Liver (tissue), 3 donors: ENCODE measurements at regions not wholly inside any gene's neighbourhood (a gene's known extent, or its start where the extent isn't known, plus 50 kb on each side); places are given as distances from the start of the nearest gene placed in this dataset.

Experiments used
- GABPA ChIP-seq, 2 donors: IDR thresholded peaks in 1 of 2; conservative IDR thresholded peaks in 1 of 2; 2 replicates each; pipeline ENCODE4 v1.6.1; 2016; ENCODE audit warnings: antibody characterized with exemption in 2 of 2, mild to moderate bottlenecking in 1 of 2, moderate library complexity in 1 of 2
- HNF4A ChIP-seq, 2 donors: conservative IDR thresholded peaks; 2 replicates each; pipeline ENCODE4 v1.6.1; 2016; ENCODE audit warnings: antibody characterized with exemption in 2 of 2, mild to moderate bottlenecking in 2 of 2
- HNF4G ChIP-seq: IDR thresholded peaks from 2 replicates; pipeline ENCODE4 v1.6.1; 2016; ENCODE audit warnings: antibody characterized with exemption
- JUND ChIP-seq, 2 donors: IDR thresholded peaks; 2 replicates each; pipeline ENCODE4 v1.6.1; 2016; ENCODE audit warnings: antibody characterized with exemption in 2 of 2
- RAD21 ChIP-seq, 2 donors: IDR thresholded peaks; 2 replicates each; pipeline ENCODE4 v1.6.1; 2016; ENCODE audit warnings: antibody characterized with exemption in 2 of 2, mild to moderate bottlenecking in 2 of 2
- RXRA ChIP-seq, 2 donors: IDR thresholded peaks; 2 replicates each; pipeline ENCODE4 v1.6.1; 2017 to 2018; ENCODE audit warnings: antibody characterized with exemption in 2 of 2, mild to moderate bottlenecking in 1 of 2
- SP1 ChIP-seq: IDR thresholded peaks from 2 replicates; pipeline ENCODE4 v1.6.1; 2018; ENCODE audit warnings: antibody characterized with exemption, mild to moderate bottlenecking
- TAF1 ChIP-seq: conservative IDR thresholded peaks from 2 replicates; pipeline ENCODE4 v1.6.1; 2016; ENCODE audit warnings: antibody characterized with exemption, mild to moderate bottlenecking
- YY1 ChIP-seq: IDR thresholded peaks from 2 replicates; pipeline ENCODE4 v1.6.1; 2016; ENCODE audit warnings: antibody characterized with exemption, mild to moderate bottlenecking
- TF ChIP-seq, protein P1 (sequence below): fragments of 150-350 bp; IDR thresholded peaks from 2 replicates; pipeline ENCODE4 v1.5.1; 2017; ENCODE audit warnings: improper control_type of control experiment, low read depth, low read length; ENCODE audit not compliant: missing input control
- TF ChIP-seq, protein P2 (sequence below): IDR thresholded peaks from 2 replicates; pipeline ENCODE4 v1.6.1; 2016; ENCODE audit warnings: antibody characterized with exemption
- TF ChIP-seq, protein P3 (sequence below): IDR thresholded peaks from 2 replicates; pipeline ENCODE4 v1.6.1; 2016; ENCODE audit warnings: antibody characterized with exemption
- TF ChIP-seq, protein P4 (sequence below): IDR thresholded peaks from 2 replicates; pipeline ENCODE4 v1.6.1; 2016; ENCODE audit warnings: antibody characterized with exemption, mild to moderate bottlenecking
- donor health status: healthy.
- donor health status: healthy.

DNA sequence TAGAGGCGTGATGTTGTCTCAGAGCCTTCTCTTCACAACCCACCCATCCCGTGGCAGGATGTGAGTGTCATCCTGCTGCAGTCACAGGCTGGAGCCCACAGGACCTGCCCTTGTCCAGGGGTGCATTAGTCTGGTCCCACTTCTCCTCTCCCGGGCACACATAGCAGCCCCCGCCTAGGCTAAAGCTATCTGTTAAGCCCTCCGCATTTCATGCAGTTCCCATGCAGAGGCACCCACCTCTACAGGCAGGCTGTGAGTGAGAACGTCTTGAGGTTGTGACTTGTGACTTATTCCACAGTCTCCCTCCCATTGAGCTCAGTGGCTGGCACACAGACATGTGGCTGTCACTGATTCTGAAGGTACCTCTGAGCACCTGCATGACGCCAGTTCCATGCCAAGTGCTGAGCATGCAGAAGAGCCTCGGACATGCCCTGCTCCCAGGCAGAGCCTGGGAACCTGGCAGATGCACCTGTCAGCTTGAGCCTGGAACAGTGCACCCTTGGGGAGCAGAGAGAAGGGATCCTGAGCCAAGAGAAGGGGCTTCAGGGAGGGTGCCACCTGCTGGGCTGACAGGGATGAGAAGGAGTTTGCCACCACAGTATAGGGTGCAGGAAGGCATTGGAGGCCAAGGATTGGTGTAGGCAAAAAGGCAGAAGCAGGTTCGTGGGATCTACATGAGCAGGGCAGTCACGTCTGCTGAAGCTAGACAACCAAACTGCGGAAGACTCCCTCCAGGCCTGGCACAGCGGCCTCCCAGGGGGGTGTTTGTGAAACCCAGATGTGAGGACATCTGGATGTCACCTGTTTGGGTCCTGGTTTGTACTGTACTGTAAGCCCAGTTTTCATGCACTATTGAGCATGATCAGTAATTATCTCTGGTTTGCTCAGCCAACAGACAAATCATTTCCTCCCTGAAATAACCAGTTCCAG, 213.6 kb downstream of the GLI2 start:
- TF ChIP-seq, protein P1, sequence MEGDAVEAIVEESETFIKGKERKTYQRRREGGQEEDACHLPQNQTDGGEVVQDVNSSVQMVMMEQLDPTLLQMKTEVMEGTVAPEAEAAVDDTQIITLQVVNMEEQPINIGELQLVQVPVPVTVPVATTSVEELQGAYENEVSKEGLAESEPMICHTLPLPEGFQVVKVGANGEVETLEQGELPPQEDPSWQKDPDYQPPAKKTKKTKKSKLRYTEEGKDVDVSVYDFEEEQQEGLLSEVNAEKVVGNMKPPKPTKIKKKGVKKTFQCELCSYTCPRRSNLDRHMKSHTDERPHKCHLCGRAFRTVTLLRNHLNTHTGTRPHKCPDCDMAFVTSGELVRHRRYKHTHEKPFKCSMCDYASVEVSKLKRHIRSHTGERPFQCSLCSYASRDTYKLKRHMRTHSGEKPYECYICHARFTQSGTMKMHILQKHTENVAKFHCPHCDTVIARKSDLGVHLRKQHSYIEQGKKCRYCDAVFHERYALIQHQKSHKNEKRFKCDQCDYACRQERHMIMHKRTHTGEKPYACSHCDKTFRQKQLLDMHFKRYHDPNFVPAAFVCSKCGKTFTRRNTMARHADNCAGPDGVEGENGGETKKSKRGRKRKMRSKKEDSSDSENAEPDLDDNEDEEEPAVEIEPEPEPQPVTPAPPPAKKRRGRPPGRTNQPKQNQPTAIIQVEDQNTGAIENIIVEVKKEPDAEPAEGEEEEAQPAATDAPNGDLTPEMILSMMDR: no peak
- no peak for TF ChIP-seq HNF4G
- no peak for TF ChIP-seq TAF1
- TF ChIP-seq HNF4A (conservative IDR thresholded peaks at IDR 0.05): no peak
- TF ChIP-seq, protein P2, sequence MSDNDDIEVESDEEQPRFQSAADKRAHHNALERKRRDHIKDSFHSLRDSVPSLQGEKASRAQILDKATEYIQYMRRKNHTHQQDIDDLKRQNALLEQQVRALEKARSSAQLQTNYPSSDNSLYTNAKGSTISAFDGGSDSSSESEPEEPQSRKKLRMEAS: no peak
- TF ChIP-seq, protein P3, sequence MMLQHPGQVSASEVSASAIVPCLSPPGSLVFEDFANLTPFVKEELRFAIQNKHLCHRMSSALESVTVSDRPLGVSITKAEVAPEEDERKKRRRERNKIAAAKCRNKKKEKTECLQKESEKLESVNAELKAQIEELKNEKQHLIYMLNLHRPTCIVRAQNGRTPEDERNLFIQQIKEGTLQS: no peak
- no peak for TF ChIP-seq GABPA (IDR thresholded peaks at IDR 0.05 in 1 of 2, conservative IDR thresholded peaks at IDR 0.05 in 1 of 2)
- no peak for TF ChIP-seq RXRA (IDR thresholded peaks at IDR 0.05)
- TF ChIP-seq YY1: no peak
- TF ChIP-seq RAD21 (IDR thresholded peaks at IDR 0.05): no peak
- TF ChIP-seq, protein P4, sequence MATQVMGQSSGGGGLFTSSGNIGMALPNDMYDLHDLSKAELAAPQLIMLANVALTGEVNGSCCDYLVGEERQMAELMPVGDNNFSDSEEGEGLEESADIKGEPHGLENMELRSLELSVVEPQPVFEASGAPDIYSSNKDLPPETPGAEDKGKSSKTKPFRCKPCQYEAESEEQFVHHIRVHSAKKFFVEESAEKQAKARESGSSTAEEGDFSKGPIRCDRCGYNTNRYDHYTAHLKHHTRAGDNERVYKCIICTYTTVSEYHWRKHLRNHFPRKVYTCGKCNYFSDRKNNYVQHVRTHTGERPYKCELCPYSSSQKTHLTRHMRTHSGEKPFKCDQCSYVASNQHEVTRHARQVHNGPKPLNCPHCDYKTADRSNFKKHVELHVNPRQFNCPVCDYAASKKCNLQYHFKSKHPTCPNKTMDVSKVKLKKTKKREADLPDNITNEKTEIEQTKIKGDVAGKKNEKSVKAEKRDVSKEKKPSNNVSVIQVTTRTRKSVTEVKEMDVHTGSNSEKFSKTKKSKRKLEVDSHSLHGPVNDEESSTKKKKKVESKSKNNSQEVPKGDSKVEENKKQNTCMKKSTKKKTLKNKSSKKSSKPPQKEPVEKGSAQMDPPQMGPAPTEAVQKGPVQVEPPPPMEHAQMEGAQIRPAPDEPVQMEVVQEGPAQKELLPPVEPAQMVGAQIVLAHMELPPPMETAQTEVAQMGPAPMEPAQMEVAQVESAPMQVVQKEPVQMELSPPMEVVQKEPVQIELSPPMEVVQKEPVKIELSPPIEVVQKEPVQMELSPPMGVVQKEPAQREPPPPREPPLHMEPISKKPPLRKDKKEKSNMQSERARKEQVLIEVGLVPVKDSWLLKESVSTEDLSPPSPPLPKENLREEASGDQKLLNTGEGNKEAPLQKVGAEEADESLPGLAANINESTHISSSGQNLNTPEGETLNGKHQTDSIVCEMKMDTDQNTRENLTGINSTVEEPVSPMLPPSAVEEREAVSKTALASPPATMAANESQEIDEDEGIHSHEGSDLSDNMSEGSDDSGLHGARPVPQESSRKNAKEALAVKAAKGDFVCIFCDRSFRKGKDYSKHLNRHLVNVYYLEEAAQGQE: no peak
- TF ChIP-seq JUND (IDR thresholded peaks at IDR 0.05): no peak
- TF ChIP-seq SP1: no peak
